HCT116 (cell line): ENCODE measurements at regions not wholly inside any gene's neighbourhood (a gene's known extent, or its start where the extent isn't known, plus 50 kb on each side); places are given as distances from the start of the nearest gene placed in this dataset.

Source experiments
- CTCF ChIP-seq, 3 experiments: fragments of 200-600 bp in 1 of 3; sonication (generic) in 1 of 3; IDR thresholded peaks in 2 of 3; conservative IDR thresholded peaks in 1 of 3; 2 replicates each; pipeline ENCODE4 v1.5.1; 2012 to 2017; ENCODE audit warnings: low read depth in 2 of 3, low read length in 2 of 3, antibody characterized with exemption in 1 of 3, borderline replicate concordance in 1 of 3, control low read depth in 1 of 3, mild to moderate bottlenecking in 1 of 3, mixed read lengths in 1 of 3, mixed run types in 1 of 3, moderate library complexity in 1 of 3; ENCODE audit not compliant: insufficient read depth in 1 of 3
- POLR2A ChIP-seq: IDR thresholded peaks from 2 replicates; pipeline ENCODE4 v1.7.0; 2011; ENCODE audit warnings: borderline replicate concordance; ENCODE audit not compliant: insufficient read depth, insufficient read length; ENCODE audit errors: extremely low read depth

GRCh38 chr21:31446226-31446855, 102.3 kb upstream of the TIAM1 start:
- TF ChIP-seq CTCF (IDR thresholded peaks at IDR 0.05 in 2 of 3, conservative IDR thresholded peaks at IDR 0.05 in 1 of 3; ENCODE audit: borderline replicate concordance in 1 of 3, insufficient read depth in 1 of 3, low read depth in 2 of 3, low read length in 2 of 3) (no peak), POLR2A (no peak)
